ENCODE measurements at regions not wholly inside any gene's neighbourhood (a gene's known extent, or its start where the extent isn't known, plus 50 kb on each side); places are given as distances from the start of the nearest gene placed in this dataset.

DNA sequence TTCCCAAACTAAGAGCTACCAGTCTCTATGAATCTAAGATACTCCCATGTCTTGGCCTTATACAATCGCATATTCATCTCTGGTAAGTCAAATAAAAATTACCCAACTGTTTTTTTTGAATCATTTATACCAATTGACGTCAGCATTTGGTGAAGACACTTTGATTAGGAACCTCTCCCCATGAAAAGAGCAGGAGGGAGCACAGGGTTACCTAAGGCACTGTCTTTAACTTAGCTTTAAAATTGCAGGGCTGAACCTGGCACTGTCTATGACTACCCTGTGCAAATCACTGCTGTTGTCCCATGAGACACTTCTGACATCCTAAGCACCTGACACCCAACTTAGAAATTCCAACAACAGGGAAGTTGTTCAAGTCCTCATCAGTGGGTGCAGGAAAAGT is 586.4 kb downstream of the MAT2B start:
- Histone ChIP-seq H3K4me2 (ENCODE audit: low read length) (no peak overlapping the region), H3F3A (ENCODE audit: insufficient read depth, low read length) (no peaks in the 10 kb centered on the region), H3K27me3 (ENCODE audit: insufficient read depth, low read length) (no peaks in the 10 kb centered on the region), H3K9me3 (ENCODE audit: low read length) (no peaks in the 10 kb centered on the region), H3K79me2 (ENCODE audit: insufficient read depth, low read length) (no peaks in the 10 kb centered on the region), H2AFZ (ENCODE audit: low read length) (no peak overlapping the region), H3K4me1 (ENCODE audit: insufficient read depth, low read length, severe bottlenecking) (no peaks in the 10 kb centered on the region), H4K20me1 (ENCODE audit: insufficient read depth, low read length) (no peaks in the 10 kb centered on the region), H3K27ac (ENCODE audit: low read depth, low read length, poor library complexity, severe bottlenecking) (no peak overlapping the region), H3K4me3 (ENCODE audit: low read depth, low read length, poor library complexity, severe bottlenecking) (no peak overlapping the region), H3K9me2 (ENCODE audit: low read depth, low read length) (no peaks in the 10 kb centered on the region), H3K9ac (ENCODE audit: low read length) (no peak overlapping the region), H3K36me3 (ENCODE audit: insufficient read depth, low read length) (no peaks in the 10 kb centered on the region)
- TF ChIP-seq EZH2 (IDR thresholded peaks at IDR 0.05; ENCODE audit: borderline replicate concordance, low read length), result no peak
- TF ChIP-seq, protein P1, sequence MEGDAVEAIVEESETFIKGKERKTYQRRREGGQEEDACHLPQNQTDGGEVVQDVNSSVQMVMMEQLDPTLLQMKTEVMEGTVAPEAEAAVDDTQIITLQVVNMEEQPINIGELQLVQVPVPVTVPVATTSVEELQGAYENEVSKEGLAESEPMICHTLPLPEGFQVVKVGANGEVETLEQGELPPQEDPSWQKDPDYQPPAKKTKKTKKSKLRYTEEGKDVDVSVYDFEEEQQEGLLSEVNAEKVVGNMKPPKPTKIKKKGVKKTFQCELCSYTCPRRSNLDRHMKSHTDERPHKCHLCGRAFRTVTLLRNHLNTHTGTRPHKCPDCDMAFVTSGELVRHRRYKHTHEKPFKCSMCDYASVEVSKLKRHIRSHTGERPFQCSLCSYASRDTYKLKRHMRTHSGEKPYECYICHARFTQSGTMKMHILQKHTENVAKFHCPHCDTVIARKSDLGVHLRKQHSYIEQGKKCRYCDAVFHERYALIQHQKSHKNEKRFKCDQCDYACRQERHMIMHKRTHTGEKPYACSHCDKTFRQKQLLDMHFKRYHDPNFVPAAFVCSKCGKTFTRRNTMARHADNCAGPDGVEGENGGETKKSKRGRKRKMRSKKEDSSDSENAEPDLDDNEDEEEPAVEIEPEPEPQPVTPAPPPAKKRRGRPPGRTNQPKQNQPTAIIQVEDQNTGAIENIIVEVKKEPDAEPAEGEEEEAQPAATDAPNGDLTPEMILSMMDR (IDR thresholded peaks at IDR 0.05; ENCODE audit: low read length), result no peak

GRCh38 chr5:164094291-164094690 is 588.9 kb downstream of the MAT2B start:
- H3K27ac ChIP-seq (ENCODE audit: low read depth, low read length, poor library complexity, severe bottlenecking), result no peak overlapping the region
- no peaks in the 10 kb centered on the region for H3K9me3 ChIP-seq (ENCODE audit: low read length)
- H3K9me2 ChIP-seq (ENCODE audit: low read depth, low read length), result no peaks in the 10 kb centered on the region
- no peaks in the 10 kb centered on the region for H3K4me1 ChIP-seq (ENCODE audit: insufficient read depth, low read length, severe bottlenecking)
- no peak overlapping the region for H3K9ac ChIP-seq (ENCODE audit: low read length)
- no peak overlapping the region for H3K4me3 ChIP-seq (ENCODE audit: low read depth, low read length, poor library complexity, severe bottlenecking)
- H3K27me3 ChIP-seq (ENCODE audit: insufficient read depth, low read length), result no peaks in the 10 kb centered on the region
- no peaks in the 10 kb centered on the region for H4K20me1 ChIP-seq (ENCODE audit: insufficient read depth, low read length)
- no peaks in the 10 kb centered on the region for H3K79me2 ChIP-seq (ENCODE audit: insufficient read depth, low read length)
- TF ChIP-seq, protein P1 (IDR thresholded peaks at IDR 0.05; ENCODE audit: low read length), result no peak
- TF ChIP-seq EZH2 (IDR thresholded peaks at IDR 0.05; ENCODE audit: borderline replicate concordance, low read length), result no peak
- no peaks in the 10 kb centered on the region for H3K36me3 ChIP-seq (ENCODE audit: insufficient read depth, low read length)
- H2AFZ ChIP-seq (ENCODE audit: low read length), result no peak overlapping the region
- no peak overlapping the region for H3K4me2 ChIP-seq (ENCODE audit: low read length)
- no peaks in the 10 kb centered on the region for H3F3A ChIP-seq (ENCODE audit: insufficient read depth, low read length)

GRCh38 chr5:164097749-164098148 is 592.3 kb downstream of the MAT2B start:
- TF ChIP-seq, protein P1 (IDR thresholded peaks at IDR 0.05; ENCODE audit: low read length), result no peak
- no peak for TF ChIP-seq EZH2 (IDR thresholded peaks at IDR 0.05; ENCODE audit: borderline replicate concordance, low read length)
- no peak overlapping the region for H3K27ac ChIP-seq (ENCODE audit: low read depth, low read length, poor library complexity, severe bottlenecking)

More at GRCh38 chr5:164097749-164098148, 592.3 kb downstream of the MAT2B start:
- H4K20me1 ChIP-seq (ENCODE audit: insufficient read depth, low read length), result no peaks in the 10 kb centered on the region
- no peak overlapping the region for H3K4me3 ChIP-seq (ENCODE audit: low read depth, low read length, poor library complexity, severe bottlenecking)
- H3K9me2 ChIP-seq (ENCODE audit: low read depth, low read length), result no peaks in the 10 kb centered on the region
- H3K79me2 ChIP-seq (ENCODE audit: insufficient read depth, low read length), result no peaks in the 10 kb centered on the region
- no peak overlapping the region for H2AFZ ChIP-seq (ENCODE audit: low read length)
- no peak overlapping the region for H3K4me2 ChIP-seq (ENCODE audit: low read length)
- H3K9me3 ChIP-seq (ENCODE audit: low read length), result no peaks in the 10 kb centered on the region
- no peak overlapping the region for H3K9ac ChIP-seq (ENCODE audit: low read length)
- H3K4me1 ChIP-seq (ENCODE audit: insufficient read depth, low read length, severe bottlenecking), result no peaks in the 10 kb centered on the region
- H3F3A ChIP-seq (ENCODE audit: insufficient read depth, low read length), result no peaks in the 10 kb centered on the region
- H3K36me3 ChIP-seq (ENCODE audit: insufficient read depth, low read length), result no peaks in the 10 kb centered on the region
- H3K27me3 ChIP-seq (ENCODE audit: insufficient read depth, low read length), result no peaks in the 10 kb centered on the region
